NCI-H2227 (cell line): ENCODE measurements at regions not wholly inside any gene's neighbourhood (a gene's known extent, or its start where the extent isn't known, plus 50 kb on each side); places are given as distances from the start of the nearest gene placed in this dataset.

Source experiments
- DNase-seq: peaks from one replicate; lab custom pipeline; 2025; ENCODE audit not compliant: unreplicated experiment; lab: John Stamatoyannopoulos, UW

DNA sequence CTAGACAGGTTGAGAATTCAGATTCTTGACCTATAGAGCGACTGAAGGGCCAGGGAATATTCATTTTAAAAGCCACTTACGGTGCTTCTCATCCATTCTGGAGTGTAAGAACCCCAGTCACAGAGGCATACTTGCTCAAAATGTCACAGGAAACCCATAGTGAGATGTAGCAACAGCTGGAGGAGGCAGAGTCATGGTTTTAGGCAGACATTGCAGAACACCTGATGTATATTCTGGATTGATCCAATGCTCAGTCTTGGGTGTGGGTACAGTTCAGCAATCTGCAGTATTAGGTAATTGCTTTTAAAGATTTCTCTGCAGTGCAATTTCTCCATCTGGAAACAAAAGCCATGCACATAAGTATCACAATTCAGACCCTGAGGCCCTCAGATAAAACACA is 137.4 kb upstream of the SLC22A23 start:
- DNase-seq: no peak

DNA sequence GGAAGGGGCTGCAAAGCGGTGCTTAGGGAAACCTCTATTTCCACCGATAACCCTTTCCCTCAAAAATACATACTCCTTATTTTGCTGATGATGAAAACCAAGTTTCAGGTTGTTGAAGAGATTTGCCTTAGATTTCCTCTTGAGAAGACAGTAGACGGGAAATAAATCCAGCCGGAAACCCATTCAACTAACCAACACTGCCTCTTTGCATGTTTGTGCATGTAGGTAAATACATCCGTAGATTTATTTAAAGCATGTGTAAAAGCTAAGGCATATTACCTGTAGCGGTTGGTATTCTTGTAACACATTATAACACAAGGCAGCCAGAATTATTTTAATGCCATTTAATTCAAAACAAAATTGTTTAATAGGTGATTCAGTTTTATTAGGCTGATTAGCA is 136.3 kb upstream of the SLC22A23 start:
- no peak for DNase-seq

- DNase-seq: no peak
Measured at GRCh38 chr6:3592371-3592941, 135.6 kb upstream of the SLC22A23 start.

DNA sequence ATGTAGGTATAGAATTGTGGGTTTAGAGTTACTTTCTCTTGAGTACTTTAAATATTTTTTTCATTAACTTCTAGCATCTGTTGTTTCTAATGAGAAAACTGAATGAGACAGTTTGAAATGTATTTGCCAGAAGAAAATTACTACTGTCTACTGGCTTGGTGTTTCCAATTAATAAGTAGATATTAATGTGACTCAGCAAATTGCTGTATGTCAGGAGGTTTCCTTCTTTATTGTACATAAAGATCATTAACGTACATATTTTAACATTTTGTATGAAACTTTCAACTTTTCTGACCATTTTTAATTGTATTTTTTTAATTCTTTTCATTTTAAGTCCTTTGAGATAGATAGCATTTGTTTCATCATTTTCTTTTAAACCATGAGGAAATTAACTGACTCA is 135.1 kb upstream of the SLC22A23 start:
- no peak for DNase-seq

DNA sequence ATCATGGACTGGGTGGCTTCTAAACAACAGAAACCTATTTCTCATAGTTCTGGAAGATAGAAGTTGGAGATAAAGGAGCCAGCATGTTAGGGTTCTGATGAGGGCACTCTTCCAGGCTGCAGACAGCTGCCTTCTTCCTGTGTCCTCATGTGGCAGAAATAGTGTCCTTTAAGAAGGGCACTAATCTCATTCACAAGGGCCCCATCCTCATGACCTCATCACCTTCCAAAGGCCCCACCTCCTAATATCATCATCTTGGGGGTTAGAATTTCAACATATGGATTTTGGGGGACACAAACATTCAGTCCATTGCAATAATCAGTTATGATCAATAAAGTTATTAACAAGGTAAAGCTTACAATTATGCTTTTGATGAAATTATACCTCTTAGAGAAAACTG is 130.8 kb upstream of the SLC22A23 start:
- DNase-seq: no peak

DNA sequence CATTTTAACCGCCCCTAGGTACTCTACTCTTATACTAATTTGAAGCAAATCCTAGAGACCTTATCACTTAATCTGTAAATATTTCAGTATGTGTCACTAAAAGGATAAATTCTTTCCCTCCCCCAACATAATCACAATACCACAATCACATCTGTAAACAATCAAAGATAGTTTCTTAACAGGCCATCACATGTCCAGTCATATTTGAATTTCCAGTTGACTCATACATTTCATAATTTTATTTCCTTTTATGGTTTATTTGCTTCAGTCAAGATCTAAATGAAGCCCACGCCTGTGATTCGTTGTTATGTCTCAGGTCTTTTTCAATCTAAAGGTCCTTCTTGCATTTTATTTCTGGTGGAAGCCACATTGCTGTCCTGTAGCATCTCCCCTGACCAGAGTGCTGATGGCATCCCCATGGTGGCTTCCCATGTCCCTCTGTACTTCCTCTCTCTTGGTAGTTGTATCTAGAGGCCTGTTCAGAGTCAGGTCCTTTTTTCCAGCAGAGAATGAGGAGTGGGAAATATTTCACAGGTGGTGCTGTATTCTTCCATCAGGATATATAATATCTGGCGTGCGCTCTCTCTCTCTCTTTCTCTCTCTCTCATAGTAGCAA is 128.6 kb upstream of the SLC22A23 start:
- DNase-seq: no peak

GRCh38 chr6:3584606-3585005 is 127.8 kb upstream of the SLC22A23 start:
- DNase-seq: no peak

- no peak for DNase-seq
Measured at GRCh38 chr6:3581469-3581868, 124.6 kb upstream of the SLC22A23 start.

DNA sequence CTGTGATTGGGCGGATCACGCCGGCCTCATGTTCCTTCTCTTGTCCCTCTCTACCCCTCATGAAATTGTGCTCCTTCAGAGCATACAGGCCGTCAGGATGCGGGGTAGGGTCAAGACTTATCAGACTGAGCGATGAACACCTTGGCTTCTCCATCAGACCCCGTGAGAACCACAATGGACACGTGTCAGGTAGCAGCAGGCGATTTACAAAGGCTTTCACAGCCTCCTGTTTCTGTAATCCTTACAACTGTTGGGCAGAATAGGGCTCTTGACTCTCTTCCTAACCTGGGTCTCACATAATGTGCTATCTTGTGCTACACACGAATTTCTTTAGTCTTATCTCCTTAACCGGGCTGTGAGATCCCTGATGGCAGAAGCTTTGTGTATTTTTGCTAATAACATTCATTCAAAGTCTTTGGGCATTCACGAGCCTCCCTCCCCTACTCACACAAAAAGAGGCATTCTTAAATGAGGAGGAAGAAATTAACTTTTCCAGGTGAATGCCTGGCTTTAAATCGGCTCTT is 122.9 kb upstream of the SLC22A23 start:
- DNase-seq: no peak

DNA sequence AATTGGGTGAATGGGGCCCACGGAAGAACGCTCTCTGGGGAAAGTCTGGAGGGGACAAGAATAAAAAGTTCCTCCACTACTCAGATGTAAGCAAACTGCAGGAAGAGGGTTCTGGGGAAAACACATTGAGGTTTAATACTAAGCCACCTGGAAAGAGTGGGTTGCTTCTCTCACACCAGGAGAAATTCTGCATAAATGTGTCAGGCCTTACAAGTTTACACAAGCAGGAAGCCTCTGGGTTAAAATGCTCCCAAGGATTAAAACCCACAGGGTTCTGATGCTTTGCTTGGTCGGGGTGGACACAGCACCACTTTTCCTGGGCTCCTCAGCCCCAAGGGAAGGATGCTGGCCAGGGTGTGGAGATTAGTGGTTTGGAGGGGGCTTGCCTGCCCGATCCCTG is 122.1 kb upstream of the SLC22A23 start:
- DNase-seq: no peak

DNA sequence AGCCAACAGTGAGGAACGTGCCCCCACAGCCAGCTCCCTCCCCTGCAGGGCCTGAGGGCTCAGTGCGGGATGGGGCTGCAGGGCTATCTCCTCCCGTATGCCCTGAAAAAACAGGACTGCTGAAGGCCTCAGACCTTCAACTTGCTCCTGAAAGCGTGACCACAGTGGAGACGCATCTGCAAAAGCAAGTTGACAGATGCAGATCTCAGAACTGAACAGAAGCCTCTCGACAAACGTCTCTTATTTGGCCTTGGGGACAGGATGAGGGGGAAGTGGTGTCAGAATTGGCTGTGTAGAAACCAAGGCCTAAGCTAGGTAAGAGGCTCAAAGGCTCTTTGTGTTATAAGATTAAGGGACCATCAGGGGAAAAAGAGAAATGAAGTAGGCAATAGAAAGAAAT is 120.7 kb upstream of the SLC22A23 start:
- DNase-seq: no peak

DNA sequence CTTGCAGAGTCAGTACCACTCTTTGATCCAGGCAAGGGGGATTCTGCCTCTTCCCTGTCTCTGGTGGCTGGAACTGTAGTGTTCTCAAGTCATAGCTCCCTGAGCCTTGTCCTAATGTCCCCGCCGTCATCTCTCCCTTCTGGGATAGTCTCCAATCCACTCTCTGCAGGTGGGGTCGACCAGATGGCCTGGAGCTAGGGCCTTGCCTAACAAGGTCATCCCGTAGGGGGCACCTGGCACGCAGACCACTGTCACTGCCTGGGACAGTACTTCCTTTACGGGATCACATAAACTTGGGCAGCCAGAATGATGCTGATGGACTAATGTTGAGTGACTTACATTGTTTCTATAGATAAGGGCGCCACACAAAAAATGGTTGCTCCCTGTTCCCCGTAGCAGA is 118.9 kb upstream of the SLC22A23 start:
- DNase-seq: no peak

GRCh38 chr6:3575166-3575565 is 118.3 kb upstream of the SLC22A23 start:
- no peak for DNase-seq

GRCh38 chr6:3573670-3574069 is 116.8 kb upstream of the SLC22A23 start:
- no peak for DNase-seq

DNA sequence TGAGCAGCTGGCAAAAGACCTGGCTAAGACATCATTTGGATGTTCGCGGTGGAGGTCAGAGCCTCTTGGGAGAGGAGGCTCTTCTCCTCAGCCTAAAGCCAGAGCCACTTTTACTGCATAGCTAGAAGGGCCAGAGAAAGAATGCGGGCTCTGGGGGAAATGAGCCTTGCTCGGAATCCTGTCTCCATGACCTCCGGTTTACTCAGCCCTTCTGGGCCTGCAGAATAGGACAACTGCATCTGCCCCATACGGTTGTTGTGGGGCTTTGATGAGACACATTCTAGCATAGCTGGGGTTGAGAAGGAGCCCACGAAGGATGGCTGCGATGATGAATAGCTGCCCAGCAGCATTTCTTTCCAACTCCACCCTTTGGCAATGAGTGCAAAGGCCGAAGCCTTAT is 115.0 kb upstream of the SLC22A23 start:
- no peak for DNase-seq

- no peak for DNase-seq
Measured at GRCh38 chr6:3571250-3571681, 114.4 kb upstream of the SLC22A23 start.

- DNase-seq: no peak
Measured at GRCh38 chr6:3569816-3570215, 113.0 kb upstream of the SLC22A23 start.

- DNase-seq: peak; percentile 8
Measured at GRCh38 chr6:3568396-3569082, 111.7 kb upstream of the SLC22A23 start.

DNA sequence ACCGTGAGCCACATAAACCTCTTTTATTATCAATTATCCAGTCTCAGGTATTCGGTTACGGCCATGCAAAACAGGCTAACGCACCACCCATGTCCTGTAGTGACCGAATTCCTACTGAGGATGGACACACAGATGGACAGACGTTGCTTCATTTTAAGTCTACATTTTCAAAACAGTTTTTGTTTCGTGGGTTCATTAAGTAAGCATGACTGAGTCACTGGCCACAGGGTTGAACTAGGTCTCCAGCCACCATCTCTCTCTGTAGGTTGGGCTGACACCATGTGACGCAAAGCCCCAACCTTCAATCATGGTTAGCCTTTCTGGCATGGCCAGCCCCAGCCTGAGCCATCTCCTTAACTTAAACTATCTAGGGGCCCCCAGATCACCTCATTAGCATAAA is 110.0 kb upstream of the SLC22A23 start:
- no peak for DNase-seq

DNA sequence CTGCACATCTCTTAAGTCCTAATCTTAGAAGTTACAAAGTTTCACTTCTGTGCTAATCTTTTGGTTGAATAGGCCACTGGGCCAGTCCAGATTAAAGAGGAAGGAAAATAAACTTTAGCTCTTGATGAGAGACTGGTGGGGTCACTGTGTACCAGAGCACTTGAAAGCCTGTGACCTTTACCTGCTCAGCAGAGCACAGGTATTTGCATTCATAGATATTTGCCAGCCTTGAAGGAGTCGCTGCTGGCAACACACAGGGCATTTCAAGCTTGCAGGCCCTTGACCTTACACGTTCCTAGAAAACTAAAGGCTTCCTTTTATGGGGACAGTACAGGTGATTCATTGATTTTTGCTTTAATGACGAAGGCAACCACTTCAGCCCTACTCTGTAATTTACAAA is 108.4 kb upstream of the SLC22A23 start:
- DNase-seq: peak; percentile 30

GRCh38 chr6:3561725-3562124 is 104.9 kb upstream of the SLC22A23 start:
- no peak for DNase-seq

GRCh38 chr6:3560211-3560610 is 103.4 kb upstream of the SLC22A23 start:
- DNase-seq: no peak
